ENCODE measurements at regions not wholly inside any gene's neighbourhood (a gene's known extent, or its start where the extent isn't known, plus 50 kb on each side); places are given as distances from the start of the nearest gene placed in this dataset.

DNA sequence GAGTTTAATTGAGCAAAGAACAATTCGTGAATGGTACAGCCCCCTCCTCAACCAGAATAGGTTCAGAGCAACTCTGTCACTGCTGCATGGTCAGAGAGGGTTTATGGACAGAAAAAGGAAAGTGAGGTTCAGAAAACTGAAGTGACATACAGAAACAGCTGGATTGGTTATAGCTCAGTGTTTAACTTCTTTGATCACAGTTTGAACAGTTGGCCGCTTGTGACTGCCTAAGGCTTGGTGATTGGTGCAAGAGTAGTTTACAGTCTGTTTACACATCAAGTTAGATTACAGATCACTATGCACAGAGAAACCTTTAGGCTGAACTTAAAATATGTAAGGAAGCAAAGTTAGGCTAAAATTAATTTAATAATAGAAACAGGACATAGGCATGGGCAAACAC lies 459.2 kb downstream of the KCNJ3 start:
- no peak overlapping the region for H2BK12ac ChIP-seq (ENCODE audit: low read length in 2 of 2)
- 91% methylated on average over 2 of the region's 2 CpGs for WGBS
- no peak for DNase-seq
- H2AFZ ChIP-seq (ENCODE audit: low read depth, low read length), result no peak overlapping the region
- no peak overlapping the region for H3K4me3 ChIP-seq (ENCODE audit: insufficient read depth in 1 of 2, low read depth in 1 of 2, low read length in 2 of 2)
- H4K8ac ChIP-seq (ENCODE audit: low read length), result no peak overlapping the region
- no peaks in the 10 kb centered on the region for H3K4me1 ChIP-seq (ENCODE audit: control insufficient read depth, insufficient read depth, low read depth, low read length)
- H3K18ac ChIP-seq (ENCODE audit: low read depth in 1 of 2, low read length in 2 of 2), result no peak overlapping the region
- no peaks in the 10 kb centered on the region for H3K36me3 ChIP-seq (ENCODE audit: control insufficient read depth in 1 of 2, insufficient read depth in 2 of 2, low read depth in 1 of 2, low read length in 2 of 2)
- no peaks in the 10 kb centered on the region for H3K27me3 ChIP-seq (ENCODE audit: control insufficient read depth in 1 of 2, insufficient read depth in 1 of 2, low read length in 2 of 2)
- H3K4ac ChIP-seq (ENCODE audit: low read depth in 1 of 2, low read length in 2 of 2), result no peak overlapping the region
- H3K23ac ChIP-seq (ENCODE audit: low read length in 2 of 2), result no peak overlapping the region
- no peak overlapping the region for H2AK5ac ChIP-seq (ENCODE audit: low read length, severe bottlenecking)
- no peak overlapping the region for H3K27ac ChIP-seq (ENCODE audit: low read length, poor library complexity, severe bottlenecking)
- H3K14ac ChIP-seq (ENCODE audit: low read length in 2 of 2), result no peak overlapping the region
- no peak overlapping the region for H2BK120ac ChIP-seq (ENCODE audit: low read depth, low read length)
- no peak overlapping the region for H3K4me2 ChIP-seq (ENCODE audit: low read length, poor library complexity, severe bottlenecking)
- H2BK5ac ChIP-seq (ENCODE audit: low read depth, low read length, poor library complexity, severe bottlenecking), result no peak overlapping the region
- no peak overlapping the region for H4K91ac ChIP-seq (ENCODE audit: low read length)
- no peak overlapping the region for H2BK15ac ChIP-seq (ENCODE audit: low read depth, poor library complexity, severe bottlenecking)
- H3K79me1 ChIP-seq (replicated peaks; ENCODE audit: low read length, poor library complexity, severe bottlenecking), result no peaks in the 10 kb centered on the region
- H3K9me3 ChIP-seq (ENCODE audit: control insufficient read depth, low read length), result no peaks in the 10 kb centered on the region
- no peak overlapping the region for H3K9ac ChIP-seq (ENCODE audit: low read length)

DNA sequence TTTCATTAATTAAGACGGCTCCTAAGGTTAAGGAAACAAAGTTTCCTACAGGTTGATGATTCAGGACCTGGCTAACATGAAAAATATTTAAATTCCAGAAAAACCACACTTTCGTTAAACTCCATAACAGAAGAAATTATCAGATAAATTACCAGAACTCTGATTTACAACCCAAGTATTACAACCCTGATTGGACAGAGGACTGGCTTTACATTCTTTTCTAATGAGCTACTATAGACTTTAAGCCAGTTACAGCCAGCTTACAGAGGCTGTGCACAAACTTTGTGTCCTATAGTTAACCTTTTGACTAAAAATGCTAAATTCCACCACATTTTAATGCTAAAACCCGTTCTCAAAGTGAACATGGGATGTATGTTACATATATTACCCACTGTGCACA lies 458.6 kb downstream of the KCNJ3 start:
- H3K36me3 ChIP-seq (ENCODE audit: control insufficient read depth in 1 of 2, insufficient read depth in 2 of 2, low read depth in 1 of 2, low read length in 2 of 2), result no peaks in the 10 kb centered on the region
- H3K9me3 ChIP-seq (ENCODE audit: control insufficient read depth, low read length), result no peaks in the 10 kb centered on the region
- H2BK5ac ChIP-seq (ENCODE audit: low read depth, low read length, poor library complexity, severe bottlenecking), result no peak overlapping the region
- no peak overlapping the region for H2AFZ ChIP-seq (ENCODE audit: low read depth, low read length)
- no peak overlapping the region for H3K4me3 ChIP-seq (ENCODE audit: insufficient read depth in 1 of 2, low read depth in 1 of 2, low read length in 2 of 2)
- no peak overlapping the region for H3K18ac ChIP-seq (ENCODE audit: low read depth in 1 of 2, low read length in 2 of 2)
- no peak overlapping the region for H3K4me2 ChIP-seq (ENCODE audit: low read length, poor library complexity, severe bottlenecking)
- no peak overlapping the region for H3K4ac ChIP-seq (ENCODE audit: low read depth in 1 of 2, low read length in 2 of 2)
- H3K9ac ChIP-seq (ENCODE audit: low read length), result no peak overlapping the region
- H2AK5ac ChIP-seq (ENCODE audit: low read length, severe bottlenecking), result no peak overlapping the region
- no peak overlapping the region for H3K27ac ChIP-seq (ENCODE audit: low read length, poor library complexity, severe bottlenecking)
- DNase-seq, result no peak
- no peak overlapping the region for H2BK15ac ChIP-seq (ENCODE audit: low read depth, poor library complexity, severe bottlenecking)
- no peaks in the 10 kb centered on the region for H3K4me1 ChIP-seq (ENCODE audit: control insufficient read depth, insufficient read depth, low read depth, low read length)
- H2BK120ac ChIP-seq (ENCODE audit: low read depth, low read length), result no peak overlapping the region
- no peak overlapping the region for H4K91ac ChIP-seq (ENCODE audit: low read length)
- no peak overlapping the region for H3K23ac ChIP-seq (ENCODE audit: low read length in 2 of 2)
- H4K8ac ChIP-seq (ENCODE audit: low read length), result no peak overlapping the region
- H3K27me3 ChIP-seq (ENCODE audit: control insufficient read depth in 1 of 2, insufficient read depth in 1 of 2, low read length in 2 of 2), result no peaks in the 10 kb centered on the region
- WGBS, result 50% methylated on average over 3 of the region's 3 CpGs
- H2BK12ac ChIP-seq (ENCODE audit: low read length in 2 of 2), result no peak overlapping the region
- H3K14ac ChIP-seq (ENCODE audit: low read length in 2 of 2), result no peak overlapping the region
- no peaks in the 10 kb centered on the region for H3K79me1 ChIP-seq (replicated peaks; ENCODE audit: low read length, poor library complexity, severe bottlenecking)

DNA sequence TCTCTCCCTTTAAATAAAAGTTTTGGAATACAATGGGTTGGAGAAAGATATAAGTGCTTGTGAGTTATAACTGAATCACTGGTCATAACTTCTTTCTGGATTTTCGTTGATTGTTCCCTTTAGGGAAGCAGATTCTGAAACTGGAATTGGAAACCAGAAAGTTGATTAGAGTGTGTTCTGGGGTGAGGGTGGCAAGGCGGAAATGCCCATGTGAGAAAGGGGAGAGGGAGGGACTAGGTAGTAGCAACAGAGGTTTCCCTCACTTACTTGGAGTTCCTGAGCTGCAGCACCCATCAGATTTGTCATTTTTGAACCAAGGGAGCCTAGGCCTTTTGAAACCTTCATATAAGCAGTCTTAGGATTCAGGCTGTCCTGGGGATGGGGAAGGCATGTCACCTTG lies 453.4 kb downstream of the KCNJ3 start:
- Histone ChIP-seq H4K8ac (ENCODE audit: low read length) (no peak overlapping the region), H3K4me2 (ENCODE audit: low read length, poor library complexity, severe bottlenecking) (no peak overlapping the region), H3K23ac (ENCODE audit: low read length in 2 of 2) (no peak overlapping the region), H3K36me3 (ENCODE audit: control insufficient read depth in 1 of 2, insufficient read depth in 2 of 2, low read depth in 1 of 2, low read length in 2 of 2) (no peaks in the 10 kb centered on the region), H3K14ac (ENCODE audit: low read length in 2 of 2) (no peak overlapping the region), H3K27me3 (ENCODE audit: control insufficient read depth in 1 of 2, insufficient read depth in 1 of 2, low read length in 2 of 2) (no peaks in the 10 kb centered on the region), H3K4me3 (ENCODE audit: insufficient read depth in 1 of 2, low read depth in 1 of 2, low read length in 2 of 2) (no peak overlapping the region), H3K9me3 (ENCODE audit: control insufficient read depth, low read length) (no peaks in the 10 kb centered on the region), H3K18ac (ENCODE audit: low read depth in 1 of 2, low read length in 2 of 2) (no peak overlapping the region), H3K9ac (ENCODE audit: low read length) (no peak overlapping the region), H2BK12ac (ENCODE audit: low read length in 2 of 2) (no peak overlapping the region), H3K4ac (ENCODE audit: low read depth in 1 of 2, low read length in 2 of 2) (no peak overlapping the region), H2BK120ac (ENCODE audit: low read depth, low read length) (no peak overlapping the region), H2BK15ac (ENCODE audit: low read depth, poor library complexity, severe bottlenecking) (no peak overlapping the region), H3K4me1 (ENCODE audit: control insufficient read depth, insufficient read depth, low read depth, low read length) (no peaks in the 10 kb centered on the region), H2AFZ (ENCODE audit: low read depth, low read length) (no peak overlapping the region), H2BK5ac (ENCODE audit: low read depth, low read length, poor library complexity, severe bottlenecking) (no peak overlapping the region), H3K79me1 (replicated peaks; ENCODE audit: low read length, poor library complexity, severe bottlenecking) (no peaks in the 10 kb centered on the region), H2AK5ac (ENCODE audit: low read length, severe bottlenecking) (no peak overlapping the region), H3K27ac (ENCODE audit: low read length, poor library complexity, severe bottlenecking) (no peak overlapping the region), H4K91ac (ENCODE audit: low read length) (no peak overlapping the region)
- WGBS, result 78% methylated on average over 2 of the region's 2 CpGs
- no peak for DNase-seq

DNA sequence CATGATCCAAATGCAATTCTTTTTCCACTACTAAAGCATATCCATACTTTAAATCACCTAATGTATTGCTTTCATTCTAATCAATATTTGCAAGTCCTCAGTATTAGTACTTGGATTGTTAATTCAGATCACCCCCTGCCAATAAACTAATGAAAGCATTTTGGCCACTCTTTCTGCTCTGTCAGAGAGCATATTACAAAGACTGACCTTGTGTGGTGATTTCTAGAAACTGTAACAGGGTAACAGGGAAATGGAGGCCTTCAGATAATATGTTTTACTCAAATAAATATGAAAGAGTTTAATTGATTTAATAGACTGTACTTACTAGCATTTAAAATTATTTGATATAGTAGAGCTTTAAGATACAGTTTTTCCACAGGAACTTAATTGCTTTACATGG lies 453.0 kb downstream of the KCNJ3 start:
- no peak overlapping the region for H3K4me3 ChIP-seq (ENCODE audit: insufficient read depth in 1 of 2, low read depth in 1 of 2, low read length in 2 of 2)
- H2AK5ac ChIP-seq (ENCODE audit: low read length, severe bottlenecking), result no peak overlapping the region
- no peak overlapping the region for H3K18ac ChIP-seq (ENCODE audit: low read depth in 1 of 2, low read length in 2 of 2)
- no peak overlapping the region for H3K27ac ChIP-seq (ENCODE audit: low read length, poor library complexity, severe bottlenecking)
- no peak overlapping the region for H2AFZ ChIP-seq (ENCODE audit: low read depth, low read length)
- no peak overlapping the region for H2BK15ac ChIP-seq (ENCODE audit: low read depth, poor library complexity, severe bottlenecking)
- H3K27me3 ChIP-seq (ENCODE audit: control insufficient read depth in 1 of 2, insufficient read depth in 1 of 2, low read length in 2 of 2), result no peaks in the 10 kb centered on the region
- no peak for DNase-seq
- H3K9ac ChIP-seq (ENCODE audit: low read length), result no peak overlapping the region
- H3K23ac ChIP-seq (ENCODE audit: low read length in 2 of 2), result no peak overlapping the region
- H3K4me2 ChIP-seq (ENCODE audit: low read length, poor library complexity, severe bottlenecking), result no peak overlapping the region
- no peak overlapping the region for H4K91ac ChIP-seq (ENCODE audit: low read length)
- H3K79me1 ChIP-seq (replicated peaks; ENCODE audit: low read length, poor library complexity, severe bottlenecking), result no peaks in the 10 kb centered on the region
- H3K4ac ChIP-seq (ENCODE audit: low read depth in 1 of 2, low read length in 2 of 2), result no peak overlapping the region
- H3K14ac ChIP-seq (ENCODE audit: low read length in 2 of 2), result no peak overlapping the region
- no peaks in the 10 kb centered on the region for H3K9me3 ChIP-seq (ENCODE audit: control insufficient read depth, low read length)
- H2BK12ac ChIP-seq (ENCODE audit: low read length in 2 of 2), result no peak overlapping the region
- H3K4me1 ChIP-seq (ENCODE audit: control insufficient read depth, insufficient read depth, low read depth, low read length), result no peaks in the 10 kb centered on the region
- H4K8ac ChIP-seq (ENCODE audit: low read length), result no peak overlapping the region
- H3K36me3 ChIP-seq (ENCODE audit: control insufficient read depth in 1 of 2, insufficient read depth in 2 of 2, low read depth in 1 of 2, low read length in 2 of 2), result no peaks in the 10 kb centered on the region
- no peak overlapping the region for H2BK120ac ChIP-seq (ENCODE audit: low read depth, low read length)
- H2BK5ac ChIP-seq (ENCODE audit: low read depth, low read length, poor library complexity, severe bottlenecking), result no peak overlapping the region
